ENCODE measurements at regions not wholly inside any gene's neighbourhood (a gene's known extent, or its start where the extent isn't known, plus 50 kb on each side); places are given as distances from the start of the nearest gene placed in this dataset.
"Not testable (repeated sequence)": the region's sequence is repeated elsewhere in the genome, so short reads cannot be mapped to it uniquely, and the experiment has no call there.

DNA sequence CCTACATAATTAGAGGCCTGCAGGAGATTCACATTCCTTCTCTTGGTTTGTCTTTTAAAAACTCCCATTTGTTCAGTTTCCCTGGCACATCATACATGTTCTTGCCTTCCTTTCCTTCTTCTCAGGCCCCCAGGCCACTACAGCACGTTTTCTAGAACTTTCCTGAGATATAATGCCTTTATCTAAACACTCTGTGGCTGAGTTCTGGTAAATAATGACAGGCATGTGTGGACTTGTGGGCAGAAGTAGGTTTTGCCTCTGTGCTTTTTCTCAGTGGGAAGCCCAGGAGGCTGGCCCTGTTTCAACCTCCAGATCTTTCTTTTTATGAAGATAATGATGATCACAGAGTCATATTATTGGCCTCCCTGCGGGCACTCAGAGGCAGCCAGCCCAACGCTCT, 117.2 kb downstream of the TMX1 start:
- WGBS, 10 experiments, result 20 to 100% (median 68%) methylated on average over 1 to 3 of the region's 3 CpGs; no CpG with 5 or more reads in 3 of the 10 experiments
- ATAC-seq (replicated peaks in 6 of 8), result no peak
- H3K4me1 ChIP-seq (replicated peaks in 1 of 2), result no peaks in the 10 kb centered on the region
- in situ Hi-C loops (cut with MboI; ENCODE audit: low pct_unique_long_range_greater_than_20kb in 2 of 9, low sequenced_read_pairs in 9 of 9, unreplicated experiment in 9 of 9), result no loop called here
- H3K27ac ChIP-seq, result no peak overlapping the region
- no peak overlapping the region for H3K4me3 ChIP-seq

DNA sequence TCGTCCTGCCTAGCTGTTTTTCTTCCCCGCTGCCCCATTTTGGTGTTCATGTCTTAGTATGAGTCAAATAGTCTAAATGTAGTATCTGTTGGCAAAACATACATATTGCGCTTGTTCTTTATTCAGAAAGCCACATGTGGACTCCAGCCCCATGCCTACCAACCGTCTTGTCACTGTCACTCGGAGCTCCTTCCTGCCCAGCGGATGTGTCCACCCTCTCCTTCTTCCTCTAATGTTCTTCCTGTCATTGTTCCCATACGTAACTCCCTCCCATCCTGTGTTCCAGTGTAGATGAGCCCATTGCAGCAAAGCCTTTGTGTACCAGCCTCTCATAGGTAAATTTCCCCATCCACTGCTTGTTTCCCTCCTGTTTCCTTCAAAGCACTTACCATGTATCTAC, 120.5 kb downstream of the TMX1 start:
- Histone ChIP-seq H3K4me3 (no peak overlapping the region), H3K4me1 (replicated peaks in 1 of 2) (no peaks in the 10 kb centered on the region), H3K27ac (no peak overlapping the region)
- ATAC-seq (replicated peaks in 6 of 8), result no peak
- in situ Hi-C loops (cut with MboI; ENCODE audit: low pct_unique_long_range_greater_than_20kb in 2 of 9, low sequenced_read_pairs in 9 of 9, unreplicated experiment in 9 of 9), result no loop called here
- 77 to 100% (median 95%) methylated on average over 1 to 7 of the region's 7 CpGs; no CpG with 5 or more reads in 1 of the 10 experiments for WGBS, 10 experiments

- in situ Hi-C loops (cut with MboI; ENCODE audit: low pct_unique_long_range_greater_than_20kb in 2 of 9, low sequenced_read_pairs in 9 of 9, unreplicated experiment in 9 of 9), result no loop called here
- 17 to 100% (median 72%) methylated on average over 2 to 7 of the region's 7 CpGs; no CpG with 5 or more reads in 1 of the 10 experiments for WGBS, 10 experiments
- no peak overlapping the region for H3K4me3 ChIP-seq
- ATAC-seq (replicated peaks in 6 of 8), result peak in 1 of 8 experiments; percentile 11
- H3K27ac ChIP-seq, result no peak overlapping the region
- peaks cover 0 to 3% of the 10 kb centered on the region in 2 donors for H3K4me1 ChIP-seq (replicated peaks in 1 of 2)
These were observed 125.4 kb downstream of the TMX1 start for GRCh38 chr14:51365241-51365965.

GRCh38 chr14:51366460-51366859, 126.4 kb downstream of the TMX1 start:
- ATAC-seq (replicated peaks in 6 of 8); in situ Hi-C loops (cut with MboI; ENCODE audit: low pct_unique_long_range_greater_than_20kb in 2 of 9, low sequenced_read_pairs in 9 of 9, unreplicated experiment in 9 of 9): not testable (repeated sequence)
- 93% methylated on average over 3 of the region's 14 CpGs; no CpG with 5 or more reads in 9 of the 10 experiments for WGBS, 10 experiments

DNA sequence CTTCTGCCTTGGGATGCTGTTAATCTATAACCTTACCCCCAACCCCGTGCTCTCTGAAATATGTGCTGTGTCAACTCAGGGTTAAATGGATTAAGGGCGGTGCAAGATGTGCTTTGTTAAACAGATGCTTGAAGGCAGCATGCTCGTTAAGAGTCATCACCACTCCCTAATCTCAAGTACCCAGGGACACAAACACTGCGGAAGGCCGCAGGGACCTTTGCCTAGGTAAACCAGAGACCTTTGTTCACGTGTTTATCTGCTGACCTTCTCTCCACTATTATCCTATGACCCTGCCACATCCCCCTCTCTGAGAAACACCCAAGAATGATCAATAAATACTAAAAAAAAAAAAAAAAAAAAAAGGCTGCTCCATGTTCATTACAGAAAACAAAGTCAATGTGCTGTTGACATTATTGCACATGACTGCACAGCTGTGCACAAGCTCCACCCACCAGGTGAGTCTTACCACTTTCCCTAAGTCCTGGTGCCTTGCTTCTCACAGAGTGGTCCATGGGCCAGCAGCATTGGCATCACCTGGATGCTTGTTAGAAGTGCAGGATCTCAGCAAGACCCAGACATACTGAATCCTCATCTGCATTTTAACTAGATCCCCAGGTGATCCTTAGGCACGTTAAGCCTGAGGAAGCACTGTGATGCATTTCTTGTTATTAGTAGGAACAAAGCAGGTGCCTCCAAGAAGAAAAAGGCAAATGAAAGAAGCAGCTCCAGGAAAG, 127.0 kb downstream of the TMX1 start:
- H3K4me3 ChIP-seq; ATAC-seq (replicated peaks in 6 of 8); in situ Hi-C loops (cut with MboI; ENCODE audit: low pct_unique_long_range_greater_than_20kb in 2 of 9, low sequenced_read_pairs in 9 of 9, unreplicated experiment in 9 of 9); H3K4me1 ChIP-seq (replicated peaks in 1 of 2); H3K27ac ChIP-seq: not testable (repeated sequence)
- WGBS, 10 experiments, result 10 to 80% (median 24%) methylated on average over 1 to 4 of the region's 7 CpGs; no CpG with 5 or more reads in 2 of the 10 experiments

More at GRCh38 chr14:51366460-51366859, 126.4 kb downstream of the TMX1 start:
- not testable (repeated sequence) for H3K4me3 ChIP-seq; H3K27ac ChIP-seq; H3K4me1 ChIP-seq (replicated peaks in 1 of 2)

DNA sequence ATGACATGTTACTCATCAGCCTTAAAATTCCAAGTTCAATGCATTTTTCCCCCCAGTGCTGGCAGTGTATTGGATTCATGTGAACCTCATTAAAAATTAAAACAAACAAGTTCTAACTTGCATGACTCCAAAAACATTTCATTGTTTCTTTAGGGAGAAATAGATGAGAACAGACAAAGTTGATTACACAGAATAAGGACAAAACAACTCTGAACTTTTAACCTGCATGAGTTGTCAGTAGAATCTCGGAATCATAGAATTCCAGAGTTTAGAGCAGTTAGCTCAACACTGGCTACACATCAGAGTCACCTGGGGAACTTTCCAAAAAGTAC, 127.5 kb downstream of the TMX1 start:
- Histone ChIP-seq H3K27ac (no peak overlapping the region), H3K4me3 (no peak overlapping the region), H3K4me1 (replicated peaks in 1 of 2) (peaks cover 0 to 3% of the 10 kb centered on the region in 2 donors)
- no peak for ATAC-seq (replicated peaks in 6 of 8)
- in situ Hi-C loops (cut with MboI; ENCODE audit: low pct_unique_long_range_greater_than_20kb in 2 of 9, low sequenced_read_pairs in 9 of 9, unreplicated experiment in 9 of 9), result no loop called here
- 0 to 83% (median 60%) methylated on average over 1 of the region's 1 CpG; no CpG with 5 or more reads in 3 of the 10 experiments for WGBS, 10 experiments

DNA sequence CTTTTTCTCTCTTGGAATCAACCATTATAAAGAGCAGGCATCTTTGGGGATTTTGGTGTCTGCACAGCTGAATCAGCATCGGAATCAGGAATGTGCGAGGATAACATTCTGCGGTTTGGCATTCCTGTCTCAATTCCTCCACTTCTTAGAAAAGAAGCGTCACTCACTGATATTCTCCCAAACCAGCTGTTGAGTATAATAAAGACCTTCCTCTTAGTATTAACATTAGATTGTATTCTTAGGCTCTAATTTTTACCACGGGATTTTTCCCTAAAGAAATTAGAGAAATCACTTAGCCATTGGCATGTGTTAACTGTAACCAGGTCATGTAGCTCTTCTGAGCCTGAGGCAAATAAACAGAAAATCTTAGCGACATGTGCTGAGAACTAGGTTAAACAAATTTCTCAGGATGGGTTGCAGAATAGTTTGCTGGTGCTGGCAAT, 128.7 kb downstream of the TMX1 start:
- peaks cover 0 to 3% of the 10 kb centered on the region in 2 donors for H3K4me1 ChIP-seq (replicated peaks in 1 of 2)
- in situ Hi-C loops (cut with MboI; ENCODE audit: low pct_unique_long_range_greater_than_20kb in 2 of 9, low sequenced_read_pairs in 9 of 9, unreplicated experiment in 9 of 9), result no loop called here
- no peak overlapping the region for H3K4me3 ChIP-seq
- WGBS, 10 experiments, result 0 to 92% (median 43%) methylated on average over 1 to 6 of the region's 6 CpGs; no CpG with 5 or more reads in 2 of the 10 experiments
- peak in 3 of 8 experiments; percentile 88 to 94 (median 93) for ATAC-seq (replicated peaks in 6 of 8)
- no peak overlapping the region for H3K27ac ChIP-seq

GRCh38 chr14:51369814-51370213, 129.8 kb downstream of the TMX1 start:
- Histone ChIP-seq H3K4me1 (replicated peaks in 1 of 2) (peaks cover 0 to 3% of the 10 kb centered on the region in 2 donors), H3K4me3 (no peak overlapping the region), H3K27ac (no peak overlapping the region)
- in situ Hi-C loops (cut with MboI; ENCODE audit: low pct_unique_long_range_greater_than_20kb in 2 of 9, low sequenced_read_pairs in 9 of 9, unreplicated experiment in 9 of 9), result no loop called here
- ATAC-seq (replicated peaks in 6 of 8), result no peak
- whole genome bisulfite sequencing, 10 experiments, result 66 to 100% (median 80%) methylated on average over 2 to 8 of the region's 8 CpGs

DNA sequence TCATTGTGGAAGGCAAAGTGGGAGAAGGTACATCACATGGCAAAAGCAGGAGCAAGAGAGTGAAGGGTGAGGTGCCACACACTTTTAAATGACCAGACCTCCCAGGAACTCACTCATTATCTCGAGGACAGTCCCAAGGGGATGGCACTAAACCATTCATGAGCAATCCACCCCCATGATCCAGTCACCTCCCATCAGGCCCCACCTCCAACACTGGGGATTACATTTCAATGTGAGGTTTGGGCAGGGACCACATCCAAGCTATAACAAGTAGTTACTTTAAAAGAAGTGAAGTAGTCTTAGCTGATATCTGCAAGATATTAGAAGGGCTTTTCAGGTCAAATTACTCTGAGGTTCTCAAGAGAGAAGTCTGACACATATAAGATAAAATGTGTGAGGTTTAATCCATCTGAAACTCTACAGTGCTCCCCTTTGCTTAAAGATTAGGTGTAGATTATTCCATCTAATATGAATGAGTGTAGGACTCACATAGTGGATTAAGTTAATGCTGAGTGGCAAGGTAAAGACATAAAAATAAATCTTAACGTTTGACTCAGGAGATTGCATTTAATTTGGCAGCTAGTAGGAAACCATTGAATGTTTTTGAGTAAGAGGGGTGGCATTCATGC, 130.8 kb downstream of the TMX1 start:
- Histone ChIP-seq H3K4me1 (replicated peaks in 1 of 2) (peaks cover 0 to 3% of the 10 kb centered on the region in 2 donors), H3K27ac (no peak overlapping the region), H3K4me3 (no peak overlapping the region)
- in situ Hi-C loops (cut with MboI; ENCODE audit: low pct_unique_long_range_greater_than_20kb in 2 of 9, low sequenced_read_pairs in 9 of 9, unreplicated experiment in 9 of 9), result no loop called here
- 0 to 67% (median 36%) methylated on average over 1 to 2 of the region's 2 CpGs; no CpG with 5 or more reads in 1 of the 10 experiments for WGBS, 10 experiments
- peak in 1 of 8 experiments; percentile 11 for ATAC-seq (replicated peaks in 6 of 8)

DNA sequence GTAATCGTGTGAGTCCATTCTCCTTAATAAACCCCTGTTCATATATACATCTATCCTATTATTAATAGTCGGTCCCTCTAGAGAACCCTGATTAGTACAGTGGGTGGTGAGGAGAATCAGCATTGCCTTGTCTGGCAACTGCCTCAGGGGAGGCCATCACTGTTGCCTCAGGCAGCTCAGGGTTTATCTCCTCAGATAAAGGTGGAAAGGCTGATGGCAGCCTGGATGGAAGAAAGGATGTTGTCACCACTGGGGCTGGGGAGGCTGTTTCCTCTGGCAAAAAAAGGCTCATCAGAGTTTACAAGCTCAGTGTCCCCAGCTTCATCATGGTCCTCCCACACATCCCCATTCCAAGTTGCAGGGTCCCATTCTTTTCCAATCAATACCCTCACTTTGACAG, 137.1 kb downstream of the TMX1 start:
- 54 to 100% (median 90%) methylated on average over 1 to 2 of the region's 2 CpGs; no CpG with 5 or more reads in 4 of the 10 experiments for WGBS, 10 experiments
- ATAC-seq (replicated peaks in 6 of 8); H3K27ac ChIP-seq; H3K4me1 ChIP-seq (replicated peaks in 1 of 2); H3K4me3 ChIP-seq; in situ Hi-C loops (cut with MboI; ENCODE audit: low pct_unique_long_range_greater_than_20kb in 2 of 9, low sequenced_read_pairs in 9 of 9, unreplicated experiment in 9 of 9): not testable (repeated sequence)

DNA sequence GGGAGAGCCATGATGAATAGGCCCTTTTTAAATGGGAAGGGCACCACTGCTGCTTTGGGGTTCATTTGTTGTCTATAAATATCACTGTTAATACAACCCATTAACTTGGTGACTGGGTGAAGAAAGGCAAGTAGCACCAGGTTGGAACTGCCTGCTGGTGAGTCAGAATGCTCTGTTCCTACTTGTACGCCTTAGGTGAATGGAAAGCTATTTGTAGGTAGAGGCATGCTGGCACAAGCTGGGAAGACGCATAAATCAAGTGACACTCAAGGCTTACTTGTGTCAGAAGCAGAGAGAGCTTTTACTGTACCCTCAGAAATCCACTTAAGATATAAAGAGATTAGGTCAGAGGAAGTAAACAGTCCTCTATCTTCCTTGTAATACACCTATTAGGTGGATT, 142.5 kb downstream of the TMX1 start:
- no peak overlapping the region for H3K4me3 ChIP-seq
- H3K4me1 ChIP-seq (replicated peaks in 1 of 2), result peaks cover 0 to 5% of the 10 kb centered on the region in 2 donors
- 80 to 100% (median 100%) methylated on average over 1 of the region's 2 CpGs; no CpG with 5 or more reads in 5 of the 10 experiments for WGBS, 10 experiments
- in situ Hi-C loops (cut with MboI; ENCODE audit: low pct_unique_long_range_greater_than_20kb in 2 of 9, low sequenced_read_pairs in 9 of 9, unreplicated experiment in 9 of 9), result no loop called here
- no peak overlapping the region for H3K27ac ChIP-seq
- ATAC-seq (replicated peaks in 6 of 8), result peak in 3 of 8 experiments; percentile 29 to 67 (median 47)

GRCh38 chr14:51386411-51386810, 146.4 kb downstream of the TMX1 start:
- H3K4me1 ChIP-seq (replicated peaks in 1 of 2), result peaks cover 0 to 6% of the 10 kb centered on the region in 2 donors
- H3K27ac ChIP-seq, result no peak overlapping the region
- ATAC-seq (replicated peaks in 6 of 8), result no peak
- in situ Hi-C loops (cut with MboI; ENCODE audit: low pct_unique_long_range_greater_than_20kb in 2 of 9, low sequenced_read_pairs in 9 of 9, unreplicated experiment in 9 of 9), result no loop called here
- H3K4me3 ChIP-seq, result no peak overlapping the region
